ENCODE measurements at regions not wholly inside any gene's neighbourhood (a gene's known extent, or its start where the extent isn't known, plus 50 kb on each side); places are given as distances from the start of the nearest gene placed in this dataset.

DNA sequence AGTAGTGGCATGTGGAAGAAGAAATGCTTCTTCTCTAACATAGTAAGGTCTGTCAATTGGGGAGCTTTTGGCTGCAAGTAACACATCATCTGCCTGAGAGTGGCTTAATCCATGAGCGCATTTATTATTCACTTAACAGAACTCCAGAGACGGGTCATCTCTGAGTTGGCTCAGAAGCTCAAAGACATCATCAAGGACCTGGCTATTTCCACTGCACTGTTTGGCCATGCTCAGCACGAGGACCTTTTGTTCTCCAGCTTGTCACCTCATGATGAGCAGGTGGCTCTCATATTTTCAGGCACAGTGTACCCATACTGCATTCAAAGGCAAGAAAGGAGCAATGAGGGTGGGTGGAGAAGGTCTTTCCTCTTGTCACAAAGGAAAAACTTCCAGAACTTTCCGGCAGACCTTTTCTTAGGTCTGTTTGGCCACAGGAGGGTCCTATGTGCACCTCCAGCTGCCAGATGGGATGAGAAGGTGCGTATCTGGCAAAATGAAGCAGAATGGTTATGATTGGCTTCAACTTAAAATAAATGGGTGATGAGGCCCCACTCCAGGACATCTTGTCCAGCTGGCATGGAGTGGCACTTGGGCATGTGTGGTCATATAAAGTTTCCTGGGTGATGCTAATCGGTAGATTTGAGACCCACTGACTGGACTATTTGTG lies 55.6 kb upstream of the SHH start:
- Histone ChIP-seq H3K27ac (ENCODE audit: low read length in 2 of 2) (no peak overlapping the region), H4K20me1 (ENCODE audit: control insufficient read depth, insufficient read depth, low read length, poor library complexity, severe bottlenecking) (no peaks in the 10 kb centered on the region), H2AFZ (ENCODE audit: insufficient read depth, low read depth, low read length, poor library complexity, severe bottlenecking) (no peak overlapping the region), H3K4me2 (replicated peaks; ENCODE audit: low read depth, low read length, poor library complexity, severe bottlenecking) (no peak overlapping the region), H3K79me2 (ENCODE audit: control insufficient read depth, insufficient read depth, low read length) (no peaks in the 10 kb centered on the region), H3K27me3 (replicated peaks in 1 of 4; ENCODE audit: control extremely low read depth in 1 of 4, control insufficient read depth in 3 of 4, insufficient read depth in 4 of 4, low read length in 3 of 4) (no peaks in the 10 kb centered on the region), H3K36me3 (replicated peaks in 1 of 2; ENCODE audit: control extremely low read depth in 1 of 2, control insufficient read depth in 1 of 2, extremely low read depth in 1 of 2, insufficient read depth in 2 of 2, low read length in 1 of 2) (no peaks in the 10 kb centered on the region), H3K4me3 (ENCODE audit: control extremely low read depth in 1 of 5, extremely low read depth in 1 of 5, insufficient read depth in 1 of 5, low read depth in 2 of 5, low read length in 4 of 5) (no peak overlapping the region), H3K9me3 (ENCODE audit: control extremely low read depth in 1 of 3, control insufficient read depth in 2 of 3, insufficient read depth in 1 of 3, low read length in 2 of 3) (peaks cover 0 to 4% (median 0%) of the 10 kb centered on the region in 3 donors), H3K9ac (ENCODE audit: low read length) (no peak overlapping the region), H3K4me1 (ENCODE audit: control insufficient read depth in 2 of 2, insufficient read depth in 2 of 2, low read length in 2 of 2) (no peaks in the 10 kb centered on the region)
- Mint-ChIP-seq H3K27ac (no peak overlapping the region), H3K27me3 (peaks cover 16% of the 10 kb centered on the region), H3K4me1 (no peaks in the 10 kb centered on the region), H3K9me3 (ENCODE audit: insufficient read depth) (no peaks in the 10 kb centered on the region), H3K4me3 (no peak overlapping the region)
- CTCF ChIA-PET: no interaction called here
- 84% methylated on average over 6 of the region's 6 CpGs for whole genome bisulfite sequencing (ENCODE audit: insufficient coverage)
- intact Hi-C loops (cut with micrococcal nuclease): no loop called here
- POLR2A ChIA-PET: no interaction called here
- DNase-seq (no peak), ATAC-seq (ENCODE audit: low read depth) (no peak)
- no peak for TF ChIP-seq EZH2 (IDR thresholded peaks at IDR 0.05; ENCODE audit: borderline replicate concordance, insufficient read depth, low read depth, low read length, poor library complexity, severe bottlenecking)
- TF ChIP-seq, protein P1, sequence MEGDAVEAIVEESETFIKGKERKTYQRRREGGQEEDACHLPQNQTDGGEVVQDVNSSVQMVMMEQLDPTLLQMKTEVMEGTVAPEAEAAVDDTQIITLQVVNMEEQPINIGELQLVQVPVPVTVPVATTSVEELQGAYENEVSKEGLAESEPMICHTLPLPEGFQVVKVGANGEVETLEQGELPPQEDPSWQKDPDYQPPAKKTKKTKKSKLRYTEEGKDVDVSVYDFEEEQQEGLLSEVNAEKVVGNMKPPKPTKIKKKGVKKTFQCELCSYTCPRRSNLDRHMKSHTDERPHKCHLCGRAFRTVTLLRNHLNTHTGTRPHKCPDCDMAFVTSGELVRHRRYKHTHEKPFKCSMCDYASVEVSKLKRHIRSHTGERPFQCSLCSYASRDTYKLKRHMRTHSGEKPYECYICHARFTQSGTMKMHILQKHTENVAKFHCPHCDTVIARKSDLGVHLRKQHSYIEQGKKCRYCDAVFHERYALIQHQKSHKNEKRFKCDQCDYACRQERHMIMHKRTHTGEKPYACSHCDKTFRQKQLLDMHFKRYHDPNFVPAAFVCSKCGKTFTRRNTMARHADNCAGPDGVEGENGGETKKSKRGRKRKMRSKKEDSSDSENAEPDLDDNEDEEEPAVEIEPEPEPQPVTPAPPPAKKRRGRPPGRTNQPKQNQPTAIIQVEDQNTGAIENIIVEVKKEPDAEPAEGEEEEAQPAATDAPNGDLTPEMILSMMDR (IDR thresholded peaks at IDR 0.05): no peak

DNA sequence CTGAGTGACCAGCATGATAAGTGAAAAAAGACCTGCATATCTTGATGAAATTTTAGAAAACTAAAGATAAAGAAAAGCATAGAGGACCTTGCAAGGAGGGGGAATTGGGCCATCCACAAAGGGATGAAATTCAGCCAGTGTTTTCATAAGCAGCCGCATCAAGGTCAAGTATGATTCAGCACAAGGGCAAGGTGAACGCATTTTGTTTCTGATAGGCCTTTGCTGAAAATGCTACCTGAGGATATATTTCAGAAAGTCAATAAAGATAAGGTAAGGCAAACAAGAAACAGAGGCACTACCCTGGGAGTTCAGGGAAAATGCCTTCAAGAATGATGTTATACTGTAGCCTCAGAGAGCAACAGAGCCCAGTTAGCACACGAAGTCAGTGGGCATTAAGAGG lies 55.0 kb upstream of the SHH start:
- ChIA-PET POLR2A (no interaction called here), CTCF (no interaction called here)
- Mint-ChIP-seq H3K9me3 (ENCODE audit: insufficient read depth) (no peaks in the 10 kb centered on the region), H3K27ac (no peak overlapping the region), H3K27me3 (peaks cover 16% of the 10 kb centered on the region), H3K4me3 (no peak overlapping the region), H3K4me1 (no peaks in the 10 kb centered on the region)
- Histone ChIP-seq H3K4me1 (ENCODE audit: control insufficient read depth in 2 of 2, insufficient read depth in 2 of 2, low read length in 2 of 2) (no peaks in the 10 kb centered on the region), H3K79me2 (ENCODE audit: control insufficient read depth, insufficient read depth, low read length) (no peaks in the 10 kb centered on the region), H3K4me3 (ENCODE audit: control extremely low read depth in 1 of 5, extremely low read depth in 1 of 5, insufficient read depth in 1 of 5, low read depth in 2 of 5, low read length in 4 of 5) (no peak overlapping the region), H3K4me2 (replicated peaks; ENCODE audit: low read depth, low read length, poor library complexity, severe bottlenecking) (no peak overlapping the region), H3K36me3 (replicated peaks in 1 of 2; ENCODE audit: control extremely low read depth in 1 of 2, control insufficient read depth in 1 of 2, extremely low read depth in 1 of 2, insufficient read depth in 2 of 2, low read length in 1 of 2) (no peaks in the 10 kb centered on the region), H3K27ac (ENCODE audit: low read length in 2 of 2) (no peak overlapping the region), H2AFZ (ENCODE audit: insufficient read depth, low read depth, low read length, poor library complexity, severe bottlenecking) (no peak overlapping the region), H4K20me1 (ENCODE audit: control insufficient read depth, insufficient read depth, low read length, poor library complexity, severe bottlenecking) (no peaks in the 10 kb centered on the region), H3K9ac (ENCODE audit: low read length) (no peak overlapping the region), H3K9me3 (ENCODE audit: control extremely low read depth in 1 of 3, control insufficient read depth in 2 of 3, insufficient read depth in 1 of 3, low read length in 2 of 3) (peaks cover 0 to 4% (median 0%) of the 10 kb centered on the region in 3 donors), H3K27me3 (replicated peaks in 1 of 4; ENCODE audit: control extremely low read depth in 1 of 4, control insufficient read depth in 3 of 4, insufficient read depth in 4 of 4, low read length in 3 of 4) (no peaks in the 10 kb centered on the region)
- ATAC-seq (ENCODE audit: low read depth) (no peak), DNase-seq (no peak)
- TF ChIP-seq, protein P1 (IDR thresholded peaks at IDR 0.05): no peak
- TF ChIP-seq EZH2 (IDR thresholded peaks at IDR 0.05; ENCODE audit: borderline replicate concordance, insufficient read depth, low read depth, low read length, poor library complexity, severe bottlenecking): no peak
- intact Hi-C loops (cut with micrococcal nuclease): no loop called here
- WGBS (ENCODE audit: insufficient coverage): 96% methylated on average over 2 of the region's 3 CpGs

All from B cell (primary cell).